Activated CD8-positive, alpha-beta memory T cell treated with anti-CD3 and anti-CD28 coated beads, Interleukin-2, amount 50 U/mL, for 4 hours (primary cell): ENCODE measurements at regions not wholly inside any gene's neighbourhood (a gene's known extent, or its start where the extent isn't known, plus 50 kb on each side); places are given as distances from the start of the nearest gene placed in this dataset.

Source experiments
- DNase-seq: peaks from one replicate; pipeline ENCODE4 v3.0.0-alpha.2; 2020

DNA sequence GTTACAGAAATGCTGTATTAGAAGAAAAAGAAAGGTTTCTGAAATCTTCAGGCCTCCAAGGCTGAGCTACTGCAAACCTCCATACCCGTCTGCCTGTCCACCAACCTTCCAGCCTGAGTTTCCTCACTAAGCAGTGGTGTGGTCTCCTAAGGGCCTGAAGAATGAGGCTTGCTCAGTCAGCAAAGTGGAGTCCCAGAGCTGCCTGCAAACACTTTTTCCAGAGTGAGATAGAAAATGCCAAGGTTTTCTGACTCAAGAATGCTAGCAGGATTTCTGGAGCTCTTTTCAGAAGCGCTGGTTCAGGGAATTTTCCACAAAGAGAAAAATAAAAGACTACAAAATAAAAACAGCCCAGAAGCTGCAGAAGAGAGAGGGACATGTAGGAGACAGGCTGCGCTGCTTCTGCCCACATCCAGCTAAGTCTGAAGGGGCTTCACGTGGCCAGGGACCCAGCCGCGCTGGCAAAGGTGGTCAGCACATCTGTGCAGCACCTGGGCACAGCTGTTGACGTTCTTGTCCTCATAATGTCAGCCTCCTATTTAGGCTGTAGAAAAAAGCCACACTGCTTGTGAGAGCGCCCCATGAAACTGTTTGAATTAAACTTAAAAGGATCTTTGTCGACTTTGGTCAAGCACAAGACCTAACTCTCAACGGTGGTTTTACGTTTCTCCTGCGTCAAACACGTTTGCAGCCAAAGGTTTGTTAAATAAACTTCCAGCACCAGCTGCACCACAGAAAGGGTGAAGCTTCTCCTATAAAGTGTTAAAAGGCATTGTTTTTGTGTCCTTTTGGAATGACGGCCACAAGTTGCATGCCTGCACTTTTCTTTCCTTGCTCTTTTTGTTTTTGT, 209.0 kb downstream of the THBS2 start:
- no peak for DNase-seq

DNA sequence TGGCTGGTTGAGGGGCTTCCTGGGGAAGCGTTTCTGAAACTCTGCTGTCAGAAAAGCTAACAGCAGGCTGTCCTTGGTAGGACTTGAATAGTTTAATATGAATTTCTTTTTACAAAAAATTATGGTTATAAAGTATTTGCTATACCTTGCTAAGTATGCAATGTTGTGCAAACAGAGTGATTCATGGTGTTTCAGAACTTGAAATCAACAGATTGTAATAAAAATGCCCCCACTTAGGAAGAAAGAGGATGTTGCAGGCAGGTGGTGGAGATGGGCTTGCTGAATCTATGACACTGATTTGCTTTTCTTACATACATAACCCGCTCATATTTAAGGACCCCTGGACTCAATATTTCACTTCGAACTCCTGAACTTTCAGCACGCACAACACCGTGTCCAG, 211.6 kb downstream of the THBS2 start:
- DNase-seq, result no peak

DNA sequence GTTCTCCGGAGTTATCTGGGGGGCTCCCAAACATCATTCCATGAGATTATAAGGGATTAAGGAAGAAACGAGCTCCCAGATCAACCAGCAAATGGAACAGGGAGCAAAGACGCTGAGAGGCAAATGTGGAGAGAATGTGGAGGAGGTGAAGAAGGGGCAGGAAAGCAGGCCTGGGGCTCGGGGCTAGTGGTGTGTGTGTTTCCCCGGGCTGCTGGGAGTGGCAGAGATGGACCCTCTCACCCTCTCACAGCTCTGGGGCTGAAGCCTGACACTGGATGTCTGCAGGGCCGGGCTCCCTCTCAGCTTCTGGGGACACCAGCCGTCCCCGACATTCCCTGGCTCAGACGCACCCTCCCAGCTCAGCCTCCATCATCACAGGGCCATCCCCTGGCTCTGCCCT, 212.6 kb downstream of the THBS2 start:
- DNase-seq, result no peak

DNA sequence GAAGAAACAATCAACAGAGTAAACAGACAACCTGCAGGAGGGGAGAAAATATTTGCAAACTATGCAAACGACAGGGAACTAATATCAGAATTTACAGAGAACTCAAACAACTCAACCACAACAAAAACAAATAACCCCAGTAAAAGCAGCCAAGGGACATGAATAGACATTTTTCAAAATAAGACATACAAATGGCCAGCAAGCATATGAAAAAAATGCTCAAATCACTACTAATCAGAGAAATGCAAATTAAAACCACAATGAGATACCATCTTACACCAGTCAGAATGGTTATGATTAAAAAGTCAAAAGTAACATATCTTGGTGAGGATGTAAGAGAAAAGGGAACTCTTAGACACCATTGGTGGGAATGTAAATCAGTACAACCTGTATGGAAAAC, 215.0 kb downstream of the THBS2 start:
- no peak for DNase-seq

DNA sequence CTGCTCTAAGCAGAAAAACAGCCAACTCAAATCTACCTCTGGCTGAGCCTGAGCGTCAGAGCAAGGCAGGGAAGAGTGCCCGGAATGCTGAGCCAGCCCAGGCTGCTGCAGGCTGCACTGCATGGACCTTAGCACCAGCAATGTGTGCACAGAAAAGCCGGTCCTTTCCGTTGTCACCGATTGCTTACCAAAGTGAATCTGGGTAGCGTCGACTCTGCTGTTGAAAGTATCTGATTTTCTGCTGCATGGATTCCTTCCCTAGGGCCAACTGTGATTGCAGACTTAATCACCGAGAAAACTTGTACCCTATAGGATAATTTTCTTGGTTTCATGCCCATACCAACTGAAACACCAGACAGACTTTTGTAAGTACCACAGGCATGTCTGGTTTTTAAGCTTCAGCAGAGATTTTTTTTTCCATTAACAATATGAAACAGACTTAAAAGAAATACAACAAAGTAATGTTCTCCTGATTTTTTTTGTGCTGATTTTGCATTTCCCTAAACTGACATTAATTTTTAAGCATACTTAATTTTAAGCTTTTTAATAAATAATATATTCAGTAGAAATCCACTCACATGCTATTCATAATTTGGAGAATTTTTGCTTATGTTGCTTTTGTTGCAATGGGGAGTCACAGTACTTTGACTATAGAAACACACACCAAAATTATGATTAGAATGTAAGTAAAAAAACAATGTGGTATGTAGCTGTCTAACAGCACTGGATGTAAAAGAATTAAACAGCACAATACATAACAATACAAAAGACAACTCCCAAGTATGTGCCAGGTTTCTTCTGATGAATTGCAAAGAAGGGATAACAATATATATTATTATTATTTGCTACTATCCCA, 218.0 kb downstream of the THBS2 start:
- DNase-seq, result no peak

DNA sequence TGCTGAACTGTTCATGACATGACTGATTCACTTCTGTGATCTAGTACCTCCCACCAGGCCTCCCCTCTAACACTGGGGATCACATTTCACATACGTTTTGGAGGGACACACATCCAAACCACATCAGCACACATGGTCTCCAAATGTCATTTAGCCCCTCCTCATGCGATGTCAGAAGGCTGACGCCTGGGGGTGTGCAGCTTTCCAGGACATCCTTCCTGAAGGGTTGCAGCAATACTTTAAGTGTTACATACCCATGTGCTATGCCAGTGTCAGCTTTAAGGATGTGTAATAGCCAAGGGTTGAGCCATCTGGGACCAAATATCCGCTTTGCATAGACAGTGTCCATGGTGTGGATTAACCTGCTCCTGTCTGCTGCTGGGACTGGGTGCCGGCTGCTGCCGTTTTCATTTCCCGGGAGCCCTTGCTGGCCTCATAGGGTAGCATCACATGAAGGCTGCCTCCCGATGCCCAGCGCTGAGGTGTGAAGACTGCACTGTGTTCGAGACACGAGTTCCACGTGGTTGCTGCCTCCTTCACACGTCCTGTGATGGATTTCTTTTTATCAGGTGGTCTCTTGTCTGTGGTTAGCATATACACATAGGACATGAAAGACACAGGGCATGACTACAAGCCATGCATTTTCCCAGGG, 219.0 kb downstream of the THBS2 start:
- DNase-seq, result no peak

DNA sequence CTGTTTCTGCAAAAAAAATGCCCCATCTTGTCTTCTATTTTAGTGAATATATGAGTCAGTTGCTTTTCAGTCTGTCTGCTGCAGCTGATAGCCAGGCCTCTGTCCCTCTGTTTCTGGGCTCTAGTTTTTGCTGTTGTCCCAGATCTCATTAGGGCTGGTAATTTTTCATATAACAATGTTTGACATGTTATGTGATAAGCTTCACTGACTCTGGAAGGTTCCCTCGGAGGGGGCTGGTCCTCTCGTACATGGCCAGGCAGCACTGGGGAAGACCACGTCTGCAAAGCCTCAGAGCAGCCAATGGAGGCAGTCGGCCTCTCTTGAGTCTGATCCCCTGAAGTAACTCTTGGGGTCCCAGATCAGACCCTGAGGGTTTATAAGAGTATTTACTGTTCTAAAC, 223.8 kb downstream of the THBS2 start:
- DNase-seq, result no peak

DNA sequence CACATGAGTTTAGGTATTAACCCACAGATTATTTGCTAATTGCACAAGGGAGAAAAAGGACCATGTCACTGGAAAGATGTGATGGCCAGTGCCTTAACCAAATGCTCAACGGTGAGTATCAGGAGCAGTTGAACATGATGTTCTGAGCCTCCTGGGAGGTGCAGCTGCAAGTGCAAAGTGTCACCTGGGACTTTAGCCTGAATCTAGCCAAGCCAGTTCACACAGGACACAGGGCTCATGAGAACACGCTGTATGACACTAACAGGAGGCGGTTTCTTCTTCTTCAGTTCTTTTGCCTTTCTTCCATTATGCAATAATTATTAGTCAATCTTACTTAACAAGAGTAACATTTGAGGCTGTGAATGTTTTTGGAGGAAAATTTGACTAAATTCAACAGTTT, 225.3 kb downstream of the THBS2 start:
- DNase-seq, result no peak

DNA sequence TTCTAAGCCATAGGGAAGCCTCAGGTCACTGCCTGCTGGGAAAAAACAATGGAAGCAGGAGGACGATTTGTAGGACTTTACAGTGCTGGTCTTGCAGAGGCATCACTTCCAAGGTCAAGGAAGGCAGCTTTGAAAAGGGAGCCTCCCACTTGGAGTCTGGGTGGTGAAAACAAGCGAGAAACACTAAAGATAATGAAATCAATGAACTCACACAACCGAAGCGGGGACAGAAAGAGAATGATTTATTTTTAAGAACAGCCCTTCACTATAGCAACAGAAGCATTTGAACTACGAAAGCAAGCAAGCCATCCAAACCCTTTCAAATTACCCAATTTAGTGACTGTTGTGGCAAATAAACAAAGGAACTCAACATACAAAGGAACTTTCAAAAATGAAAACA, 227.5 kb downstream of the THBS2 start:
- no peak for DNase-seq

DNA sequence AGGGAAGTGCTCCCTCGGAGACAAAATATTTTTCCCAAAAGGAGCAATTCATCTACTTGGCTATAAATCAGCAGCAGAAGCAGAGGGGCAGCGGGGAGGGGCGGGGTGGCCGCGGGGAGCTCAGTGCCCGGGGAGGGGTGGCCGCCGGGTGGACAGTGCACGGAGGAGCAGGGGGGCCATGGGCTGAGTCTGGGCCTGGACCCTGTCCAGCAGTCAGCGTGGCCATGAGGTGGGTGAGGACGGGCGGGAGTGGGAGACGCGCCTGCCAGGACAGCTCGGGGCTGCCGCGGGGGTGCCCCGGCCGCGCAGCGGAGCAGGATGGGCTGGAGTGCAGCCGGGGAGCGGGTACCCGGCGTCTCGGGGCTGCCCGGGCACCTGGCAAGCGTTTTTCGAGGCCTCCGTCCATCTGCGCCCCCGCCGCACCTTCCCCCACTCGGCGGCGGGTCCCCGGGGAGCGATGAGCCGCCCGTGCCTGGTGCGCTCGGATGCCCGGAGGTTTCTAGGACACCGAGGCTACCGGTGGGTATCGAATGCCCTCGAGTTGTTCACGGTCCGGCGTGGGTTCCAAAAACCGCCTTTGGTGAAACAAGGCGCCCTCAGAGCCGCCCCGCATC, 229.5 kb downstream of the THBS2 start:
- no peak for DNase-seq

DNA sequence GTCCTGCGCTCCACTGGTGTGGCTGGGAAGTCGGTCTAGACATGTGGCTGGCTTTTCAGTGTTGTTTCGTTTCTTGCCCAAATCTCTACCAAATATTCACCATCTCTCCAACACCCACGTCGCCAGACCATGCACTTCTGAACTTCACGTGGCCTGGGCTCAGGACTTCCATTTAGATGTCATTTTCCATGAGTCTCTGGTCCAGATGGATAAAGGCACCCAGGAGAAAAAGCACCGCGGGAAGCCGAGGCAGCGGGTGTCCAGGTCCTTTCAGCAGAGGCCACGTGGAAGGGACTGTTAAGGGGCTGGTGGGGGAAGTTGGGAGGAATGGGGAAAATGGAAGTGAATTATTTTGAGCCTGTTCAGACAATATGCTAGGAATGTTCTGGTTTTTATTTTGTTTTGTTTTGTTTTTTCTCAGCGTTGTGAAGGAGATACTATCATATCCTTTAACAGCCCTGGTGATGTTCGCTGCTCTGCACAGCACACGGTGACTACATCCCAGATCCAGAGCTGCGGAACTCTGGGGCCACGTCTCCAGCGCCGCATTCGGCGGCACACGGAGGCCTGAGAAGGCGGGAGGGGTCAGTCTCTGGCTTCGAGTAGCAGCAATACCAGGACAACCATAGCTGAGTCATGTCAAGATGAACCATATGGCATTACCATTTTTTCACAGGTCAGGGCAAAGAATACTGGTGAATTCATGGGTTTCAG, 230.3 kb downstream of the THBS2 start:
- DNase-seq, result no peak

DNA sequence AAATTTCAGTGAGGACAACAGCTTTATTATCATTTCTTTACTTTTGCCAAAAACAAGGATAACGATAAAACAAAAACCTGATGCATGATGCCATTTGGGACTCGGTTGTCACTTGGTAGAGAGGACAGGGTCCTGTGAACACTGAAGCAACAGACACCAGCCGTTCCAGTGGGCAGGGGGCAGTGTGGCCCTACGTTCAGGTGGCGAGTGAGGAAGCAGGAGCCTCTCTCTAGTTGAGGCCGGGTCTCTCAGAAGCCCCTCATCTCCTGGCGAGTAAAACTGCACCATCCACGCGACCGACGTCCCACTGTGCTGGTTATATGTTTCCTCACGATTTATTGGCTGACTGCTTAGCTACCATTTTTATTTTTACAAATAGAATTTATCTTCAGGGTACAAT, 231.6 kb downstream of the THBS2 start:
- no peak for DNase-seq

DNA sequence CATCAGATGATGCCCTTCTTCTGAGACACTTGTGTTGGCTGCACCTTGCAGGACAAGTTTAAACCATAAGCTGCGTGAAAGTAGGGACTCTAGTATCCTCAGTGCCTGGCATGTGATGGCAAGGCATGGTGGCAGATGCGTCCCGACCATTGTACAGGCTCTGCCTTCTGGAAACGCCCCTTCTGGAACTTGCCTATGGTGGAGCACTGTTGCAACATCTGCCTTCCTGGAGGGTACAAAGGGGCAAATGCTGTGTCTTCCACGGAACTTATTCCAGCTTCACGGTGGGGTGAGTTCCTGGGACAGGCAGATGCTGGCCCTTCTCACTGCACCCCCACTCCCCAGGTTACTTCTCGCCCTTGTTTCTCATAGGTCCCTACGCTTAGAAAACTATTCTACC, 232.8 kb downstream of the THBS2 start:
- DNase-seq, result no peak

DNA sequence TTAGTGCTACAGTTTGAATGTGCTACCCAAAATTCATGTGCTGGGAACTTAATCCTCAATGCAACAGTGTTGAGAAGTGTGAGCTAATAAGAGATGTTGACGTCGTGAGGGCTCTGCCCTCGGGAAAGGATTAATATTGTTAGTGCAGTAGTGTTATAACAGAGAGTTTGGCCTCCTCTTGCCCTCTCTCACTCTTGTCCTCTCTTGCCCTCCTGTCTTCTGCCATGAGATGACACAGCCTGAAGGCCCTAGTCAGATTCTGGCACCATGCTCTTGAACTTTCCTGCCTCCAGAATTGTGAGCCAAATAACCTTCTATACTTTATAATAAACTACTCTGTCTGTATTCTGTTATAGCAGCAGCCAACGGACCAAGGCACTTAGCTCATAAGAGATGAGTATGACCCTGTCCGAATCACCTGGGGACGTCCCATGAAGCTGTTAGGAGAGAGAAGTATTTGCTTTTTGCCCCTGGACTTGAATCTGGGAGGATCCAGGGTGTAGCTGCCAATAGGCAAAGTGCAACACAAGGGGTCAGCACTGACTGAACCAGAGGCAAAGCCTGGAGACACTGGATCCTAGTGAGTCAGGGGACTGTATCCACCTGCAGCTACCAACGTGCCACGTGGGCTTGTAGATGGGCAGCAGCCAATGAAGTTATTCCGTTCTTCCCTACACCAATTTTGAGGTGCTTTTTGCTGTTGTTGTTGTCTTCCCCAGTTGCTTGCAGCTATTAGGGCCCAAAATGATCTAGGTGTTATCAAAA, 233.7 kb downstream of the THBS2 start:
- no peak for DNase-seq

DNA sequence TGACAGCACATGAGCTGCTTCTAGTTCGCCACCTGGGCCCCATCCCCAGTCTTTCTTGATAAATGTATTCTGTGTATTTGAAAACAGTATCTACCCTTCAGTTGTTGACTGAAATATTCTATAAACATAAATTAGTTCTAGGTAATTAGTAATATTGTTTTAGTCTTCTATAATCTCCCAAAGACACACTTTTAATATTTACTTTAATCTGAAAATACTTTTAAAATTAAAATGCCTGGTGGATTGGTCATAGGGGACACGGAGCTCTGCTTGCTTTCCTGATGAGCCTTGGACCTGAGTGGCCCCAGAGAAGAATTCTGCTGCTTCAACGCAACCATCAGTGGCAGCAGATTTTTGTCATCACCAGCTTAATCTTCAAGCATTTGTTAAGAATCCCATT, 234.5 kb downstream of the THBS2 start:
- DNase-seq, result no peak

DNA sequence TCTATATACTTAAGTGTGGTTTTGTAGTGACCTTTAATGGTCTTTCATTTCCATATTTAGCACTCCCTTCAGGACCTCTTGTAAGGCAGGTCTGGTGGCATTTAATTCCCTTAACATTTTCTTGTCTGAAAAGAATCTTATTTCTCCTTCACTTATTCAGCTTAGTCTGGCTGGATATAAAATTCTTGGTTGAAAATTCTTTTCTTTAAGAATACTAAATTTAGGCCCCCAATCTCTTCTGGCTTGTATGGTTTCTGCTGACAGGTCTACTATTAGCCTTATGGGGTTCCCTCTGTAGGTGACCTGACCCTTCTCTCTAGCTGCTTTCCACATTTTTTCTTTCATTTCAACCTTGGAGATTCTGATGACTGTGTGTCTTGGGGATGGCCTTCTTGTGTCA, 236.9 kb downstream of the THBS2 start:
- DNase-seq, result no peak

DNA sequence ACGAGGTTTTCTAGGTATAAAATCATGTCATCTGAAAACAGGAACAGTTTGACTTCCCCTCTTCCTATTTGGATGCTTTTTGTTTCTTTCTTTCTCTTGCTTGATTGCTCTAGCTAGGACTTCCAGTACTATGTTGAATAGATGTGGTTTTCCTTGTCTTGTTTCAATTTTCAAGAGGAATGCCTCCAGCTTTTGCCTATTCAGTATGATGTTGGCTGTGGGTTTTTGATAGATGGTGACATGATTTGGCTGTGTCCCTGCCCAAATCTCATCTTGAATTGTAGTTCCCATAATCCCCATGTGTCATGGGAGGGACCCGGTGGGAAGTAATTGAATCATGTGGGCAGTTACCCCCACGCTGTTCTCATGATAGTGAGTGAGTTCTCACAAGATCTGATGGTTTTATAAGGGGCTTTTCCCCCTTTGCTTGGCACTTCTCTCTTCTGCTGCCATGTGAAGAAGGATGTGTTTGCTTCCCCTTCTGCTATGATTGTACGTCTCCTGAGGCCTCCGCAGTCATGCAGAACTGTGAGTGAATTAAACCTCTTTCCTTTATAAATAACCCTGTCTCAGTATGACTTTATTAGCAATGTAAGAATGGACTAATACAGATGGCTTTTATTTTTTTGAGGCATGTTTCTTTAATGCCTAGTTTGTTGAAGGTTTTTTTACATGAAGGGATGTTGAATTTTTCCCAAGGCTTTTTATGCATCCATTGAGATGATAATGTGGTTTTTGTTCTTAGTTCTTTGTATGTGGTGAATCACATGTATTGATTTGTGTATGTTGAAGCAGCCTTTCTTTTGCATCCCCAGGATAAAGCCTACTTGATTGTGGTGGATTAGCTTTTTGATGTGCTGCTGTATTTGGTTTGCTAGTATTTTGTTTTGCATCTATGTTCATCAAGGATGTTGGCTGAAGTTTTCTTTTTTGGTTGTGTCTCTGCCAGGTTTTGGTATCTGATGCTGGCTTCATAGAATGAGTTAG, 239.1 kb downstream of the THBS2 start:
- no peak for DNase-seq

DNA sequence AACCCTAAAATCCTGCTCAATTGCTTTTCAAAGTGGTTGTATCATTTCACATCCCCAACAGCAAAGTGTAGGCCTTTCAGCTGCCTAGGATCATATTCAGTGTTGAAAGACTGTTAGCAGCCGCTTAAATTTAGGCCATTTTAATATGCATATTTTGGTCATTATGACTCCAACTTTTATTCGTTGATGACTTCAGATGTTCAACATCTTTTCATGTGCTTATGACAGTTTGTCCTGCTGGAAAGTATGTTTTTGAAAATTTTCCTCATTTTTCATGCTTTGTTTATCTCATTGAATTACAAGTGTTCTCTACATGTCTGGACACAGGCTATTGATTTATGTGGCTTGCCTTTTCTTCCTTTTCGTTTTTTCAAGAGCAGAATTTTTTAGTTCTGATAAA, 244.0 kb downstream of the THBS2 start:
- no peak for DNase-seq

DNA sequence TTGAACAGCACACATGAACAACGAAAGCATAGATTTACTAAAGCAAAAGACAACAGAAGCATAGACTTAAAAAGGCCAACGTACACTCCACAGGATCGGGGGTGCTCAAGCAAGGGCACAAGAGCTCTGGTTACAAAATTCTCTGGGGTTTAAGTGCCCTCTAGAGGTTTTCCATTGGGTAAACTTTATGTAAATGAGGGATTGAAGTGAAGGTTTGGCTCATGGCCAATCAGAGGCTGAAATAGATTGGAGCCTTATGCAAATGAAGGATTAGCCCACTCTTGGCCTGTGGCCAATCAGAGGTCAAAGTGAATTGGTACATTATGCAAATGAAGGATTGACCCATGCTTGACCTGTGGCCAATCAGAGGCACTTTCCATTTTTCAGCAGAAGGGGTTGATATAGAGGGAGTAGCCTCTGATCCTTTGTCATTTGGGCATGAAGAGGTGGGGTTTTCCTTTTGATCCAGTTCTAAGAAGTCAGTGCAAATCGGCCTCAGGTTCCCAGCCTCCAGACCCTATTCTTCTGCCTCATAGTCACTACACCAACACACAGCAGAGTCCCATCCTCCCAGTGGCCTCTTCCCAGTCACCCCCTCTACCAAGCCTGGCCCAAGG, 244.9 kb downstream of the THBS2 start:
- no peak for DNase-seq

DNA sequence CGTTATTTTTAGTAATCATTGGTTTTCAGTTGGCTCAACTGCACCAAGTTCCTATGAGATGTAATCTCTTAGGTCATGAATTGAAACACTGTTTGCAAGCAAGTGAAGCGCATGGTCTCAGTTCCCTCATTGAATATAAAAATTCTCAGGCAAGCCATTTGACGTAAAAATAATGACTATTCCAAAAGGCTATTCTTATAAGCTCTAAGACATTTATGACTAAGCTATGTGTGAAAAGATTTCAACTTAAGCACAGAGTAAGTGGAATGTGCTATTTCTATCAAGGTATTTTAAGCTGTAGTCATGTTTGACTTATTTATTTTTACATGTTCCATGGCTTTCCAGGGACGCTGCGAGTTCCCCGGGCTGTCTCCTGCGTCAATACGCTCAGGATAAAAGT, 248.5 kb downstream of the THBS2 start:
- no peak for DNase-seq
